NCI-H2081 (cell line): ENCODE measurements at regions not wholly inside any gene's neighbourhood (a gene's known extent, or its start where the extent isn't known, plus 50 kb on each side); places are given as distances from the start of the nearest gene placed in this dataset.

Experiments
- DNase-seq, 2 experiments: peaks; one replicate each; lab custom pipeline; 2025; lab: John Stamatoyannopoulos, UW

GRCh38 chr19:31501427-31502195 is 152.4 kb upstream of the TSHZ3 start:
- no peak for DNase-seq

GRCh38 chr19:31502536-31503170 is 153.4 kb upstream of the TSHZ3 start:
- DNase-seq: no peak

- no peak for DNase-seq
These were observed 154.0 kb upstream of the TSHZ3 start for GRCh38 chr19:31503211-31503610.

- DNase-seq: no peak
These were observed 155.0 kb upstream of the TSHZ3 start for GRCh38 chr19:31504221-31504620.

GRCh38 chr19:31505596-31505910 is 156.3 kb upstream of the TSHZ3 start:
- DNase-seq: no peak

GRCh38 chr19:31506102-31506501 is 156.9 kb upstream of the TSHZ3 start:
- no peak for DNase-seq

GRCh38 chr19:31510635-31511034 is 161.4 kb upstream of the TSHZ3 start:
- no peak for DNase-seq

- DNase-seq: no peak
These were observed 161.9 kb upstream of the TSHZ3 start for GRCh38 chr19:31511098-31511497.

GRCh38 chr19:31511696-31512095 is 162.5 kb upstream of the TSHZ3 start:
- DNase-seq: no peak

- DNase-seq: no peak
These were observed 163.1 kb upstream of the TSHZ3 start for GRCh38 chr19:31512181-31512970.

GRCh38 chr19:31513841-31514240 is 164.6 kb upstream of the TSHZ3 start:
- no peak for DNase-seq

GRCh38 chr19:31515931-31516330 is 166.7 kb upstream of the TSHZ3 start:
- no peak for DNase-seq

- no peak for DNase-seq
These were observed 167.5 kb upstream of the TSHZ3 start for GRCh38 chr19:31516756-31517155.

GRCh38 chr19:31517224-31518180 is 168.3 kb upstream of the TSHZ3 start:
- DNase-seq: no peak

GRCh38 chr19:31518216-31519020 is 169.2 kb upstream of the TSHZ3 start:
- DNase-seq: no peak

- DNase-seq: no peak
These were observed 170.0 kb upstream of the TSHZ3 start for GRCh38 chr19:31519256-31519655.

- no peak for DNase-seq
These were observed 170.7 kb upstream of the TSHZ3 start for GRCh38 chr19:31519908-31520307.

- no peak for DNase-seq
These were observed 171.4 kb upstream of the TSHZ3 start for GRCh38 chr19:31520633-31521032.

GRCh38 chr19:31525610-31526147 is 176.4 kb upstream of the TSHZ3 start:
- DNase-seq: no peak

GRCh38 chr19:31527443-31527842 is 178.2 kb upstream of the TSHZ3 start:
- DNase-seq: no peak

- DNase-seq: no peak
These were observed 179.0 kb upstream of the TSHZ3 start for GRCh38 chr19:31528261-31528660.
